HG03025 (cell line): ENCODE measurements at regions not wholly inside any gene's neighbourhood (a gene's known extent, or its start where the extent isn't known, plus 50 kb on each side); places are given as distances from the start of the nearest gene placed in this dataset.
"Not testable (repeated sequence)": the region's sequence is repeated elsewhere in the genome, so short reads cannot be mapped to it uniquely, and the experiment has no call there.

ENCODE experiments used
- ATAC-seq: cut with Tn5 transposase; IDR thresholded peaks from one replicate; pipeline ENCODE4 v1.9.1; 2021; ENCODE audit warnings: mild to moderate bottlenecking, moderate library complexity; ENCODE audit not compliant: unreplicated experiment, low FRiP score

- ATAC-seq: no peak
These were observed 343.4 kb upstream of the KITLG start for GRCh38 chr12:88923631-88924030.

DNA sequence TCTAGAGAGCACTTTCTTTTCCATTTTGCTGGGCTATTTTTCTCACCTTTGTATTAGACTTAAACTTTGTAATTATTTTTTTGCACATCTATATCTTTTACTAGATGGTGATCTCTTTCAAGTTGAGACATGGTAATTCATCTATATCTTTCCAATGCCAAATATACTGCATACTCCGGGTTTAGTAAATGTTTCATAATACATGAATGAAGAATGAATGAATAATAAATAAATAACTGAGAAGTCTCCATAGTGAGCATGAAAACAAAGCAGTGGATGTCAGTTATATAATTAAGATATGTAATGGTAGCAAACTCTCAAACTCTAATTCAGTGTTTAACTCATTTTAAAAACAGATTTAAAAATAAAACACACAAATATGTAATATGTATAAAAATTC is 342.5 kb upstream of the KITLG start:
- no peak for ATAC-seq

DNA sequence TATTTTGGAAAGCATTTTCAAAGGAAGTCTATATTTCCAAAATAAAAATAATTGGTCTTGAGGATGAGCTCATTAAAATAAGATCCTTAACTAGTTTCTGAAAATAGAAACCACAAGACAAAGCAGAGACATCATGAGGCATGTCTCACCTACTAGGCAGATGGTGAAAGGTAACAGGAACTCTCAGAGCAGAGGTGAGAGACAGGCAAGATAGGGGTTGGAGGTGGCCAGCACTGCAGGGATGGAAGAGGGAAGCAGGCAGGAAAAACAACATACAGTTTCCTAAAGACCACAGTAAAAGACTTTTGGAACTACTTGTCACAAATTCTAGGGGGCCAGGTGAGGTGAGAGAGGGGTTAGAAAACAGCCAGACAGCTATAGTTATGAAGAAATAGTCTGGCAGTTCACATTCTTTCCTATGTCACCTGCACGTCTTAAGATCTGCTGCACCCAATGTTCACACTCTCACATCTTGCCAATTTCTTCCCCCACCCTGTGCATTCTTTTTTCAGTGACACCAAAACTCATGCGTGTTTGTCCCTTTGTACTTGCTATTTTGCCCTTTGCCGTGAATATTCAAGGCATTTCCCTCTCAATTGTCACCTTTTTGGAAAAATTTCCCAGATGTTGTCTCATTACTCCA is 341.7 kb upstream of the KITLG start:
- no peak for ATAC-seq

GRCh38 chr12:88921434-88921833 is 341.2 kb upstream of the KITLG start:
- ATAC-seq: no peak

GRCh38 chr12:88918161-88918560 is 337.9 kb upstream of the KITLG start:
- no peak for ATAC-seq

GRCh38 chr12:88914967-88915366 is 334.7 kb upstream of the KITLG start:
- no peak for ATAC-seq

DNA sequence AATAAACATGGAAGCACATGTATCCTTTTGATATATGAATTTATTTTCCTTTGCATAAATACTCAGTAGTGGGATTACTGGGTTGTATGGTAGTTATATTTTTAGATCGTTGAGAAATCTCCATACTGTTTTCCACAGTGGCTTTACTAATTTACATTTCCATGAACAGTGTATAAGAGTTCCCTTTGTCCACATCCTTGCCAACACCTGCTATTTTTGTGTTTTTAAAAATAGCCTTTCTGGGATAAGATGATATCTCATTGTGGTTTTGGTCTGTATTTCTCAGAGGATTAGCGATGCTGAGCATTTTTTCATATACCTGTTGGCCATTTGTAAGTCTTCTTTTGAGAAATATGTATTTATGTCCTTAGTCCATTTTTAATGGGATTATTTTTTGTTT is 329.2 kb upstream of the KITLG start:
- ATAC-seq: no peak

- no peak for ATAC-seq
These were observed 328.1 kb upstream of the KITLG start for GRCh38 chr12:88908345-88908744.

DNA sequence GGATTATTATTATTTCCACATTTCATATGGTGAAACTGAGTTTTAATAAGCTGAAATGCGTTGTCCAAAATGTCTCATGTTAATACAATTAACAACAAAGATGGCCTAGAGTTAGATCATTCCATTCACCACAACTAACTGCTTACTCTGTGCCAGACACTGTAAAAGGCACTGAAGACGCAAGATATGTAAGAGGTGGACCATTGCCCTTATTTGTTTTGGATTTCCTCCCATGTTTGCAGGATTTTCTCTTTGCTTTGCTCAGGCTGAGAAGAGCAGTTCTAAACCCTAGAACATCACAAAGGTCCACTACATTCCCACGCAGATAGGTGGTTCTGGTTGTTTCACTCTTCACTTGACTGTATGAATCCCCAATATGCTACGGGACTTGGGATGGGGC is 324.4 kb upstream of the KITLG start:
- ATAC-seq: no peak

DNA sequence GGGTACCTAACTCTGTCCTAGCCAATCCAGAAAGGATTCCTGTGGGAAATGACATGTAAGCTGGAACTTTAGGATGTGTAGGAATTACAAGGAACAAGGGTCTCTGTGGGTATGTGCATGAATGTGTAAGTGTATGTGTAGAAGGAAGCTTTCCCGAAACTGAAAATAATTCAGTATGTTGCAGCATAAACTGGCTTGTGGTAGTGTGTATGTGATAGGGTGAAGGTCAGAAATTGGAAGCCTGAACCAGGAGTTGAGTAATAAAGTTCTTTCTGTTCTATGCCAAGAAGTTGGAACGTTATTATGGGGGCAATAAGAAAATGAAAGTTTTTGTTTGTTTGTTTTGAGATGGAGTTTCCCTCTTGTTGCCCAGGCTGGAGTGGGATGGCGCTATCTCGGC is 323.1 kb upstream of the KITLG start:
- no peak for ATAC-seq

DNA sequence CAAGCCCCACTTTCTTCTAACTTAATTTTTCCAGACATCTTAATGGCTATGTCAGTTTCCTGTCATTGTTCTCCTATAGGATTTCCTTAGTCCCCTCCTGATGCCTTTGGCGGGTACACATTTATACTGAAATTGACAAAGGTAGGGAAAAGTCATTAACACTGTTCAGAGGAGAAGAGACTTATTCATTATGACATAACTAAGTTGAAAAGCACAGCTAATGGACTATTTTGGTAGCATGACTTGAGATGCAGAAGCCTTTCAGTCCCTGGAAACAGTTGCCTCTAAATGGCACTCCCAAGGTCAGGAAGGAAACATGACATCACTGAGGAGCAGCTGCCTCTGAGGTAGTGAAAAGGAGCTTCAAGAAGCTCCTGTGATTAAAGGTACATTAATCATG is 317.5 kb upstream of the KITLG start:
- no peak for ATAC-seq

GRCh38 chr12:88896958-88897357 is 316.7 kb upstream of the KITLG start:
- ATAC-seq: no peak

DNA sequence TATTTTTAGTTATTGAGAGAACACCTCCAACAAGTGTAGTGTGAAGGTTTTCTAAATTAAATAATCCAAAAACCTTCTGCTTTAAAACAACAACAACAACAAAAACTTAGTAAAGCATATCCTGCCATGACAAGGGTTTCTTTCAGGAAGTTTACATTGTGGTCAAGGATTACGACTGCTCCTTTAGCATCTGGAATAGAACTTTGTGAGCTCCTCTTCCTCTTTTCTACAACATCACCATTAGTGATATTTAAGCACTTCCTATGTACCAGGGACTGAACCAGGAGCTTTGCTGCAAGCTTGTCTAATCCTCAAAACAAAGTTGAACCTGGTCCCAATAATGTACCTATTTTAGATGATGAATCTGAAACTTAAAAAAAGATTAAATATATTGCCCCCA is 315.4 kb upstream of the KITLG start:
- ATAC-seq: no peak

GRCh38 chr12:88893801-88894200 is 313.5 kb upstream of the KITLG start:
- no peak for ATAC-seq

GRCh38 chr12:88891434-88891833 is 311.2 kb upstream of the KITLG start:
- not testable (repeated sequence) for ATAC-seq

GRCh38 chr12:88889326-88890110 is 309.2 kb upstream of the KITLG start:
- no peak for ATAC-seq

DNA sequence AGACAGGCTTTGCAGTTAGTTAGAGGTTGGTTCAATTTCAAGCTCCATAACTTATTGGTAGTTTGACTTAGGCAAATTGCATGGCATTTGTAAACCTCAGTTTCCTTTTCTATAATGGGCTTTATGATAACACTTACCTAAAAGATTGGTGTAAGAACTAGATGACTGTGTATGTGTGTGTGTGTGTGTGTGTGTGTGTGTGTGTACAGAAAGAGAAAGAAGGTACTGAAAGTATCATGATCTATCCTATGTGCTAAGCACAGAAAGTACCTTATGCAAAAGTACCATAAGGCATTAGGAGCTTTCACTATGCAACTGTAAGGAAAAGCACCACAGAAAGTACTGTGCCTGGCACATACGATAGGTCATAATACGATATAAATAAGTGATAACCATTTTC is 304.3 kb upstream of the KITLG start:
- ATAC-seq: peak; percentile 78

GRCh38 chr12:88882662-88883061 is 302.4 kb upstream of the KITLG start:
- no peak for ATAC-seq

- ATAC-seq: no peak
These were observed 299.8 kb upstream of the KITLG start for GRCh38 chr12:88880051-88880450.

DNA sequence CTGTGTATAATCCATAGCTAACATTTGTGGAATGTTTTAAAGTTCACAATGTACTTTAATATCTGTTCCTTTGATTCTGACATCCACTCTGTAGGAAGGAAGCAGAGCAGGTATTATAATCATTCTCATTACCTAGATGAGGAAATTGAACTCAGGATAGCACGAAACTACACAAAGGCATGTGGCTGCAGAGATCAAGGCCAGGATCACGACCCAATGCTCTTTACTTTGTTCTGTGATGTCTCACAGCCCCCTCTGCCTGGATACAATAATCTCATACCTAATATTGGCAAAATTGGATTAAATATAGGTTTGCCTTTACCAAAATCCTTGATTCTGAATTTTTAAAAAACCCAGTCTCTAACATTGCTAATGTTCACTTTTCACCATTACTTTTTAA is 298.0 kb upstream of the KITLG start:
- ATAC-seq: no peak

- no peak for ATAC-seq
These were observed 296.6 kb upstream of the KITLG start for GRCh38 chr12:88876857-88877256.

GRCh38 chr12:88870000-88870737 is 289.9 kb upstream of the KITLG start:
- ATAC-seq: no peak
